CD14-positive monocyte (primary cell): ENCODE measurements at regions not wholly inside any gene's neighbourhood (a gene's known extent, or its start where the extent isn't known, plus 50 kb on each side); places are given as distances from the start of the nearest gene placed in this dataset.

Experiments
- DNase-seq, 3 donors: peaks; one replicate each; pipeline ENCODE4 v3.0.0-alpha.2; 2011 to 2022
- H2AFZ ChIP-seq: 2 replicates; pipeline ENCODE4 v1.6.0; 2012; ENCODE audit warnings: mild to moderate bottlenecking, low read depth, low read length, inconsistent platforms; ENCODE audit not compliant: insufficient read depth, poor library complexity, severe bottlenecking
- H3K27ac ChIP-seq, 2 donors: 1 replicate in 1 of 2; 2 replicates in 1 of 2; pipeline ENCODE4 v1.5.1; 2012 to 2013; ENCODE audit warnings: low read length in 2 of 2, control low read depth in 1 of 2, inconsistent platforms in 1 of 2, low read depth in 1 of 2, mild to moderate bottlenecking in 1 of 2
- H3K27me3 ChIP-seq, 2 donors: one replicate each; pipeline versions ENCODE4 v1.6.0 to v1.6.1; 2011 to 2013; ENCODE audit warnings: low read length in 2 of 2; ENCODE audit not compliant: control insufficient read depth in 2 of 2, insufficient read depth in 2 of 2
- H3K36me3 ChIP-seq, 2 donors: replicated peaks in 1 of 2; 1 replicate in 1 of 2; 2 replicates in 1 of 2; pipeline versions ENCODE4 v1.5.1 to v1.6.1; 2012 to 2013; ENCODE audit warnings: low read length in 2 of 2, control low read depth in 1 of 2, inconsistent platforms in 1 of 2, mild to moderate bottlenecking in 1 of 2; ENCODE audit not compliant: insufficient read depth in 2 of 2, control insufficient read depth in 1 of 2
- H3K4me1 ChIP-seq, 2 donors: 1 replicate in 1 of 2; 2 replicates in 1 of 2; pipeline versions ENCODE4 v1.5.1 to v1.6.1; 2012 to 2013; ENCODE audit warnings: low read length in 2 of 2, control low read depth in 1 of 2, inconsistent platforms in 1 of 2, mild to moderate bottlenecking in 1 of 2, moderate library complexity in 1 of 2; ENCODE audit not compliant: insufficient read depth in 2 of 2, control insufficient read depth in 1 of 2
- H3K4me2 ChIP-seq: replicated peaks from 2 replicates; pipeline ENCODE3; 2012; ENCODE audit warnings: low read length, moderate library complexity, mild to moderate bottlenecking; ENCODE audit not compliant: poor library complexity, severe bottlenecking; ENCODE audit errors: extremely low read depth
- H3K4me3 ChIP-seq, 3 experiments: fragments of 200-600 bp in 1 of 3; sonication (generic) in 1 of 3; replicated peaks in 1 of 3; 1 replicate in 2 of 3; 2 replicates in 1 of 3; pipeline ENCODE4 v1.5.1; 2011 to 2013; ENCODE audit warnings: low read length in 3 of 3, mild to moderate bottlenecking in 3 of 3, control low read depth in 2 of 3, low read depth in 2 of 3, inconsistent platforms in 1 of 3, moderate library complexity in 1 of 3
- H3K79me2 ChIP-seq: 2 replicates; pipeline ENCODE4 v1.6.0; 2012; ENCODE audit warnings: mild to moderate bottlenecking, control low read depth, inconsistent platforms, low read length, moderate library complexity; ENCODE audit not compliant: insufficient read depth
- H3K9ac ChIP-seq: 2 replicates; pipeline ENCODE4 v1.6.0; 2017; ENCODE audit warnings: low read length, mild to moderate bottlenecking; ENCODE audit not compliant: insufficient read depth, poor library complexity, severe bottlenecking
- H3K9me3 ChIP-seq, 2 donors: replicated peaks in 1 of 2; 1 replicate in 1 of 2; 2 replicates in 1 of 2; pipeline versions ENCODE4 v1.5.1 to v1.6.1; 2012 to 2013; ENCODE audit warnings: low read length in 2 of 2, control low read depth in 1 of 2; ENCODE audit not compliant: control insufficient read depth in 1 of 2, insufficient read depth in 1 of 2
- H4K20me1 ChIP-seq: 2 replicates; pipeline ENCODE4 v1.6.0; 2012; ENCODE audit warnings: mild to moderate bottlenecking, low read length, control low read depth, moderate library complexity; ENCODE audit not compliant: insufficient read depth
- H3K27ac Mint-ChIP-seq, 7 donors: one replicate each; pipeline ENCODE4 v1.8.0; 2020; ENCODE audit warnings: mild to moderate bottlenecking in 7 of 7, mixed read lengths in 7 of 7, moderate library complexity in 6 of 7, inconsistent platforms in 2 of 7
- H3K27me3 Mint-ChIP-seq, 3 donors: one replicate each; pipeline ENCODE4 v1.8.0; 2021 to 2022; ENCODE audit warnings: low read depth in 3 of 3, mild to moderate bottlenecking in 3 of 3, mixed read lengths in 3 of 3, moderate library complexity in 3 of 3, inconsistent platforms in 1 of 3
- H3K36me3 Mint-ChIP-seq, 2 donors: one replicate each; pipeline ENCODE4 v1.8.0; 2020; ENCODE audit warnings: mixed read lengths in 2 of 2, inconsistent platforms in 1 of 2, mild to moderate bottlenecking in 1 of 2
- H3K4me1 Mint-ChIP-seq: one replicate; pipeline ENCODE4 v1.8.0; 2020; ENCODE audit warnings: mild to moderate bottlenecking, mixed read lengths
- H3K4me3 Mint-ChIP-seq, 2 donors: one replicate each; pipeline ENCODE4 v1.8.0; 2020; ENCODE audit warnings: mild to moderate bottlenecking in 2 of 2, mixed read lengths in 2 of 2, moderate library complexity in 1 of 2
- H3K9me3 Mint-ChIP-seq, 7 donors: one replicate each; pipeline ENCODE4 v1.8.0; 2020 to 2022; ENCODE audit warnings: mixed read lengths in 7 of 7, mild to moderate bottlenecking in 6 of 7, moderate library complexity in 6 of 7, inconsistent platforms in 2 of 7
- WGBS: methylation state at CpG from one replicate; pipeline ENCODE4 v1.1.5; 2013; ENCODE audit warnings: missing lambda C conversion rate; ENCODE audit not compliant: insufficient coverage; 5-methylcytosine and 5-hydroxymethylcytosine counted together
- intact Hi-C, 2 donors: fragments of 100-400 bp; cut with micrococcal nuclease; formaldehyde crosslinking; loops; one replicate each; pipeline versions ENCODE4 v1.15.0 to v1.15.1; 2023
- TF ChIP-seq, protein P1 (sequence below): fragments of 200-600 bp; IDR thresholded peaks from one replicate; pipeline ENCODE4 v1.8.0; 2022; ENCODE audit warnings: antibody characterized with exemption, mild to moderate bottlenecking

DNA sequence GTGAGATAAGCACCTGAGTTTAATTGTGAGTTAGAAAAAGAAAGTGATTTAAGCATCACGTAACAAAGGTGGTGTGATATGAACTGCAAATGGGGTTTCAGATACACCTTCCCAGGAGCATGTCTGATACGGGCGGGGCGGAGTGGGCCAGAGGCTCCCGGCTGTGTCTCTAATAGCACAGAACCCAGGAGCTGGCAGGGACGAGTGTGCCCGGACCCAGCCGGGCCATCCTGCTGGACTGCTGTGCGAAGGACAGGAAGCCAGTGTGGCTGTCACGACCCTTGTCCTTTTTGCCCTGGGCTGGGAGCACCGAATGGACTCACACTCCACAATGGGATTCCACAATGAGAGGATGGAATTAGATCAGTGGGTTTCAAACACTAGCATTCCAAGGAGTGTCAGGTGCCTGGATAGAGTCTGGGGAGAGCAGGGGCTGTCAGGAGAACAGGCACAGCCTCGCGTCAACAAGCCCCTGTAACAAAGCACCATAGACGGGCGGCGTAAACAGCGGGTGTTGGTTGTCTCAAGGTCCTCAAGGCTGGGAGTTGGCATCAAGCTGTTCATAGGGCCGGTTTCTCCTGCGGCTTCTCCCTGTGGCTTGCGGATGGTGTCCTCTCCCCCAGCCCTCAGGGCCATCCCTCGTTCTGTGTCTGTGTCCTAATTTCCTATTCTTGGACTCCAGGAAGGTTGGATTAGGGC is 242.6 kb upstream of the PITRM1 start:
- Mint-ChIP-seq H3K4me3 (no peak overlapping the region), H3K36me3 (no peaks in the 10 kb centered on the region), H3K9me3 (peaks cover 9 to 21% (median 15%) of the 10 kb centered on the region in 7 donors), H3K27ac (peak overlapping the region in 1 of 7 donors; percentile 77), H3K4me1 (peaks cover 5% of the 10 kb centered on the region), H3K27me3 (peaks cover 0 to 5% (median 0%) of the 10 kb centered on the region in 3 donors)
- no peaks in the 10 kb centered on the region for H3K27me3 ChIP-seq
- intact Hi-C loops, result no loop called here
- peaks cover 8 to 13% of the 10 kb centered on the region in 2 donors for H3K9me3 ChIP-seq
- no peak overlapping the region for H2AFZ ChIP-seq
- H3K36me3 ChIP-seq, result no peaks in the 10 kb centered on the region
- no peaks in the 10 kb centered on the region for H4K20me1 ChIP-seq
- H3K9ac ChIP-seq, result no peak overlapping the region
- no peak overlapping the region for H3K27ac ChIP-seq
- DNase-seq, result no peak
- H3K4me1 ChIP-seq, result peaks cover 5 to 6% of the 10 kb centered on the region in 2 donors
- no peaks in the 10 kb centered on the region for H3K79me2 ChIP-seq
- no peak overlapping the region for H3K4me3 ChIP-seq
- TF ChIP-seq, protein P1, sequence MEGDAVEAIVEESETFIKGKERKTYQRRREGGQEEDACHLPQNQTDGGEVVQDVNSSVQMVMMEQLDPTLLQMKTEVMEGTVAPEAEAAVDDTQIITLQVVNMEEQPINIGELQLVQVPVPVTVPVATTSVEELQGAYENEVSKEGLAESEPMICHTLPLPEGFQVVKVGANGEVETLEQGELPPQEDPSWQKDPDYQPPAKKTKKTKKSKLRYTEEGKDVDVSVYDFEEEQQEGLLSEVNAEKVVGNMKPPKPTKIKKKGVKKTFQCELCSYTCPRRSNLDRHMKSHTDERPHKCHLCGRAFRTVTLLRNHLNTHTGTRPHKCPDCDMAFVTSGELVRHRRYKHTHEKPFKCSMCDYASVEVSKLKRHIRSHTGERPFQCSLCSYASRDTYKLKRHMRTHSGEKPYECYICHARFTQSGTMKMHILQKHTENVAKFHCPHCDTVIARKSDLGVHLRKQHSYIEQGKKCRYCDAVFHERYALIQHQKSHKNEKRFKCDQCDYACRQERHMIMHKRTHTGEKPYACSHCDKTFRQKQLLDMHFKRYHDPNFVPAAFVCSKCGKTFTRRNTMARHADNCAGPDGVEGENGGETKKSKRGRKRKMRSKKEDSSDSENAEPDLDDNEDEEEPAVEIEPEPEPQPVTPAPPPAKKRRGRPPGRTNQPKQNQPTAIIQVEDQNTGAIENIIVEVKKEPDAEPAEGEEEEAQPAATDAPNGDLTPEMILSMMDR, result no peak
- WGBS, result 95% methylated on average over 20 of the region's 21 CpGs
- no peak overlapping the region for H3K4me2 ChIP-seq

DNA sequence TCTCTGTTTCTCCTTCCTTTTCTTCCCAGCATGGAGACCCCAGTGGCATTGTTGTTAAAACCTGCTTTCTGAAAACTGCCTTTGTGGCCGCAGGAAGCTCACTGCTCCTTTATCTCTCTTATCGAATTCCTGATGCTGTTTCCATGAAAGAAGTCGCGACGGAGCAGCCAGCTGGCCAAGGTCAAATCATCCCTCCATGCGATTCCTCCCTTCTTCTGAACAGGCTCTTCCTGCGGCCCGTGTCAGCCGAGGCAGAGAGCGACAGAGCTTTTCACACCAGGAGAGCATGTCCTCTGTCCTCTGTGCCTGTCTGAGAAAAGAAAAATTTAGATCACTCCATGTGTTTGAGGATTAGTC is 242.1 kb upstream of the PITRM1 start:
- H3K4me3 ChIP-seq, result no peak overlapping the region
- H3K9me3 ChIP-seq, result peaks cover 8 to 13% of the 10 kb centered on the region in 2 donors
- Mint-ChIP-seq H3K27me3 (peaks cover 0 to 1% (median 0%) of the 10 kb centered on the region in 3 donors), H3K36me3 (no peaks in the 10 kb centered on the region), H3K4me1 (peaks cover under 1% of the 10 kb centered on the region), H3K4me3 (no peak overlapping the region), H3K9me3 (peaks cover 9 to 22% (median 15%) of the 10 kb centered on the region in 7 donors), H3K27ac (peak overlapping the region in 1 of 7 donors; percentile 16)
- TF ChIP-seq, protein P1, result no peak
- no peaks in the 10 kb centered on the region for H3K27me3 ChIP-seq
- H4K20me1 ChIP-seq, result no peaks in the 10 kb centered on the region
- intact Hi-C loops, result no loop called here
- H3K27ac ChIP-seq, result no peak overlapping the region
- peaks cover under 1% of the 10 kb centered on the region in 2 donors for H3K4me1 ChIP-seq
- H3K9ac ChIP-seq, result no peak overlapping the region
- no peaks in the 10 kb centered on the region for H3K79me2 ChIP-seq
- DNase-seq, result no peak
- no peak overlapping the region for H3K4me2 ChIP-seq
- 91% methylated on average over 10 of the region's 10 CpGs for WGBS
- H2AFZ ChIP-seq, result no peak overlapping the region
- H3K36me3 ChIP-seq, result no peaks in the 10 kb centered on the region
